NT2/D1 (cell line): ENCODE measurements at regions not wholly inside any gene's neighbourhood (a gene's known extent, or its start where the extent isn't known, plus 50 kb on each side); places are given as distances from the start of the nearest gene placed in this dataset.

Experiments used
- SUZ12 ChIP-seq: IDR thresholded peaks from 2 replicates; pipeline ENCODE4 v1.6.1; 2011; ENCODE audit not compliant: insufficient read length, insufficient read depth; ENCODE audit errors: extremely low read depth
- YY1 ChIP-seq: IDR thresholded peaks from 2 replicates; pipeline ENCODE4 v1.6.1; 2011; ENCODE audit not compliant: insufficient read length, insufficient read depth
- ZNF274 ChIP-seq: IDR thresholded peaks from 2 replicates; pipeline ENCODE4 v1.6.1; 2011; ENCODE audit warnings: mild to moderate bottlenecking, low read depth, low read length

DNA sequence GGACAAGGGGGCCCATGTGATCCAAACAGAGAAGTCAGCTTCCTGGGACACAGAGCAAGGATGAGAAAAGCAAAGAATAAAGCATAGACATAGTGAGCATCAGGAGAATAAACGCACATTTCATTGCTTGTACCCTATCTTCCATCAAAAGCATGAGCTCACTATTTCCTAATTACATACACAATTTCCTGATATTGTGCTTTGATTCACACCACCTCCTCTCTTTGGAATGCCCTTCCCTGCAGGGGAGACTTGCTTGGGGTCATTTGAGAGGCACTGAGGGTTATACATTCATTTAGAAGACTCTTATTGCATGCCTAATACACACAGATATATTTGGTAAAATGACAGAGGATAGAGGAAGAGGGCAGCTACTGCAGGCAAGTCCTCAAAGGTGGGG lies 185.4 kb downstream of the SEC16B start:
- TF ChIP-seq ZNF274: no peak
- no peak for TF ChIP-seq SUZ12
- TF ChIP-seq YY1: no peak
